OCI-LY7 (cell line): ENCODE measurements at regions not wholly inside any gene's neighbourhood (a gene's known extent, or its start where the extent isn't known, plus 50 kb on each side); places are given as distances from the start of the nearest gene placed in this dataset.

Source experiments
- BruUV-seq: library from RNA; stranded (reverse); fragments of 400-500 nt; replicated peaks from 2 replicates; lab custom pipeline; 2021; lab: Mats Ljungman, UMichigan
- CTCF ChIA-PET: fragments of 300-600 bp; sonication (Branson Sonifier 250); formaldehyde crosslinking; loops from one replicate; lab custom pipeline; 2022; ENCODE audit warnings: antibody characterized with exemption; ENCODE audit not compliant: unreplicated experiment; lab: Charles Lee
- POLR2A ChIA-PET: fragments of 300-600 bp; sonication (Branson Sonifier 250); formaldehyde crosslinking; loops from one replicate; lab custom pipeline; 2022; ENCODE audit warnings: antibody characterized with exemption; lab: Charles Lee
- DNase-seq: peaks from one replicate; pipeline ENCODE4 v3.0.0-alpha.2; 2015; ENCODE audit warnings: low spot score
- H2AFZ ChIP-seq: fragments of 200-600 bp; sonication (generic), shearing (Covaris generic); 2 replicates; pipeline ENCODE4 v1.6.1; 2014; ENCODE audit warnings: mild to moderate bottlenecking, antibody characterized with exemption, low read length, moderate library complexity
- H3K27ac ChIP-seq: fragments of 200-600 bp; sonication (generic); 2 replicates; pipeline ENCODE4 v1.5.1; 2014; ENCODE audit warnings: mixed run types, low read depth, mild to moderate bottlenecking, moderate library complexity, low read length, inconsistent platforms; ENCODE audit not compliant: poor library complexity, severe bottlenecking
- H3K36me3 ChIP-seq: fragments of 200-600 bp; sonication (generic); 2 replicates; pipeline ENCODE4 v1.6.1; 2014; ENCODE audit warnings: mild to moderate bottlenecking, antibody characterized with exemption, low read length, moderate library complexity, mixed read lengths; ENCODE audit not compliant: insufficient read depth
- H3K4me1 ChIP-seq: fragments of 200-600 bp; sonication (generic); 2 replicates; pipeline ENCODE4 v1.5.1; 2014; ENCODE audit warnings: mild to moderate bottlenecking, low read length; ENCODE audit not compliant: insufficient read depth, poor library complexity, severe bottlenecking
- H3K4me2 ChIP-seq: fragments of 200-600 bp; sonication (generic); 2 replicates; pipeline ENCODE4 v1.6.1; 2014; ENCODE audit warnings: mild to moderate bottlenecking, low read length
- H3K4me3 ChIP-seq: fragments of 200-600 bp; sonication (generic); 2 replicates; pipeline ENCODE4 v1.5.1; 2014; ENCODE audit warnings: mild to moderate bottlenecking, low read depth, low read length; ENCODE audit not compliant: poor library complexity, severe bottlenecking
- H3K79me2 ChIP-seq: fragments of 200-600 bp; sonication (generic); 2 replicates; pipeline ENCODE4 v1.6.1; 2016; ENCODE audit warnings: low read depth, mild to moderate bottlenecking, low read length, moderate library complexity, mixed read lengths; ENCODE audit not compliant: insufficient read depth
- H3K9me2 ChIP-seq: fragments of 200-600 bp; sonication (generic); 2 replicates; pipeline ENCODE4 v1.6.1; 2016; ENCODE audit warnings: mild to moderate bottlenecking, low read length, mixed read lengths; ENCODE audit not compliant: insufficient read depth
- H3K9me3 ChIP-seq: fragments of 200-600 bp; sonication (generic); 2 replicates; pipeline ENCODE4 v1.6.1; 2014; ENCODE audit warnings: mild to moderate bottlenecking, mixed run types, low read length, mixed read lengths
- H4K20me1 ChIP-seq: fragments of 200-600 bp; sonication (generic); 2 replicates; pipeline ENCODE4 v1.6.1; 2014; ENCODE audit warnings: mild to moderate bottlenecking, antibody characterized with exemption, low read length, moderate library complexity, mixed read lengths; ENCODE audit not compliant: insufficient read depth
- EZH2phosphoT487 ChIP-seq: fragments of 200-600 bp; sonication (generic); IDR thresholded peaks from 2 replicates; pipeline ENCODE4 v1.6.1; 2018; ENCODE audit warnings: low read depth, borderline replicate concordance, mild to moderate bottlenecking, mixed run types, antibody characterized with exemption, low read length, moderate library complexity, mixed read lengths
- intact Hi-C: fragments of 100-400 bp; cut with micrococcal nuclease; formaldehyde crosslinking; loops from one replicate; pipeline ENCODE4 v1.10.0; 2022; ENCODE audit not compliant: unreplicated experiment
- TF ChIP-seq, protein P1 (sequence below): fragments of 200-600 bp; sonication (generic); conservative IDR thresholded peaks from 2 replicates; pipeline ENCODE4 v1.5.1; 2014; ENCODE audit warnings: mild to moderate bottlenecking, antibody characterized with exemption, low read length, moderate library complexity, mixed read lengths

DNA sequence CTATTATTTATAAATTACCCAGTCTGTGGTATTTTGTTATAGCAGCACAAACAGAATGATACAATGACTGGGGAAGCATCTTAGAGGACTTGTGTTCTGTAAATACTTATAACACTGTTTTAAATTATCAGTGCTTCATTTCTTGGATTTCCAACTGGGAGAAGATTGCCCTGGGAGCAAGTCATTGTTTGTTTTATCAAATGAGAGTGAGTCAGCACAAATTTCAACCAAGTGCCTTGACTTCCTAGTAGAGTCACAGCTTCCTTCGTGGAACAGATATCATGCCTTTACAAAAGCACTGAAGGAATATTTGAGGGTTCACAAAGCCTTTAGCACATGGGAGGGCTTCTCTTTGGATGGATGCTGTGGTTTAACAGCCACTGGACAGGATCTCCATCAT, 234.1 kb downstream of the KTN1 start:
- no peaks in the 10 kb centered on the region for H4K20me1 ChIP-seq
- H3K36me3 ChIP-seq, result no peaks in the 10 kb centered on the region
- no peaks in the 10 kb centered on the region for H3K4me1 ChIP-seq
- intact Hi-C loops, result no loop called here
- CTCF ChIA-PET, result no interaction called here
- no peak for TF ChIP-seq EZH2phosphoT487
- TF ChIP-seq, protein P1, sequence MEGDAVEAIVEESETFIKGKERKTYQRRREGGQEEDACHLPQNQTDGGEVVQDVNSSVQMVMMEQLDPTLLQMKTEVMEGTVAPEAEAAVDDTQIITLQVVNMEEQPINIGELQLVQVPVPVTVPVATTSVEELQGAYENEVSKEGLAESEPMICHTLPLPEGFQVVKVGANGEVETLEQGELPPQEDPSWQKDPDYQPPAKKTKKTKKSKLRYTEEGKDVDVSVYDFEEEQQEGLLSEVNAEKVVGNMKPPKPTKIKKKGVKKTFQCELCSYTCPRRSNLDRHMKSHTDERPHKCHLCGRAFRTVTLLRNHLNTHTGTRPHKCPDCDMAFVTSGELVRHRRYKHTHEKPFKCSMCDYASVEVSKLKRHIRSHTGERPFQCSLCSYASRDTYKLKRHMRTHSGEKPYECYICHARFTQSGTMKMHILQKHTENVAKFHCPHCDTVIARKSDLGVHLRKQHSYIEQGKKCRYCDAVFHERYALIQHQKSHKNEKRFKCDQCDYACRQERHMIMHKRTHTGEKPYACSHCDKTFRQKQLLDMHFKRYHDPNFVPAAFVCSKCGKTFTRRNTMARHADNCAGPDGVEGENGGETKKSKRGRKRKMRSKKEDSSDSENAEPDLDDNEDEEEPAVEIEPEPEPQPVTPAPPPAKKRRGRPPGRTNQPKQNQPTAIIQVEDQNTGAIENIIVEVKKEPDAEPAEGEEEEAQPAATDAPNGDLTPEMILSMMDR, result no peak
- POLR2A ChIA-PET, result no interaction called here
- no peak overlapping the region for H2AFZ ChIP-seq
- no peak for DNase-seq
- H3K4me2 ChIP-seq, result no peak overlapping the region
- no peaks in the 10 kb centered on the region for H3K79me2 ChIP-seq
- H3K9me2 ChIP-seq, result no peaks in the 10 kb centered on the region
- H3K9me3 ChIP-seq, result no peaks in the 10 kb centered on the region
- no TSS peak for BruUV-seq
- no peak overlapping the region for H3K4me3 ChIP-seq
- H3K27ac ChIP-seq, result no peak overlapping the region

DNA sequence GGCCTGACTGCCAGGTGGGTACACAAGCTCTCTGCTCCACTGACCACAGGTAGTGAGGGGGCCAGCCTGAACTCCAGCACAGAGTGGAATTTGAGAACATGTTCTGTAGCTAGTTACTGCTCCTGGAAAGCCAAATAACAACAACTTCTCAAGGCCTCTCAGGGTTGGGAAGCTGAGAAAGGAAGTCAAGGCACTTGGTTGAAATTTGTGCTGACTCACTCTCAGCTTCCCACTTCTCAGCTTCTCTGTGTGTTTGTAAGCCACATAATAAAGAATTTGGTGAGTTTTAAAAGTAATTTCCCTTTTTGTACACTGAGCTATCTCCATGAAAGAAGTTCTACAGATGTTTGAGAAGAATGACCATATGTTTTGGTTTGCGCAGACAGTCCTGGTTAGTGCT, 234.9 kb downstream of the KTN1 start:
- no TSS peak for BruUV-seq
- Histone ChIP-seq H3K79me2 (no peaks in the 10 kb centered on the region), H3K36me3 (no peaks in the 10 kb centered on the region), H3K9me3 (no peaks in the 10 kb centered on the region), H3K4me2 (no peak overlapping the region), H3K4me3 (no peak overlapping the region), H3K4me1 (no peaks in the 10 kb centered on the region), H3K9me2 (no peaks in the 10 kb centered on the region), H3K27ac (no peak overlapping the region), H2AFZ (no peak overlapping the region), H4K20me1 (no peaks in the 10 kb centered on the region)
- ChIA-PET CTCF (no interaction called here), POLR2A (no interaction called here)
- DNase-seq, result no peak
- TF ChIP-seq, protein P1, result no peak
- no peak for TF ChIP-seq EZH2phosphoT487
- intact Hi-C loops, result no loop called here

DNA sequence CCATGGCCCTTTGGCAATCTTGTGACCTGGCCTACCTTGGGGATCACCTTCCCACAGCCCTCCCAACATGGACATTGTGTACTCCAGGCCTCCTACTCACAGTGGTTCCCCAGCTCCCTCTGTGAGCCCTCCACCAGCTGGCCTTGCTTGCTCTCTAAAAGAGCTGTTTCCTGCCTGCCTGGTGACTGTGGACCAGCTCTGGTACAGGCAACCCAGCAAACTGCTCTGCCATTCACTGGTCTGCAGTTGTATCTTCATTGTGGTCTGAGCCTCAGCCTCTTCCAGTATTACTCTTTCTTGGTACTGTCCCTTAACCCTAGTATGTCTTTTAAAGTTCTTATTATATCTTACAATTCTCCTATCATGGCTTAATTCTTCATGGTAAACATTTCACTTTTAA, 236.2 kb downstream of the KTN1 start:
- TF ChIP-seq, protein P1, result no peak
- TF ChIP-seq EZH2phosphoT487, result no peak
- DNase-seq, result no peak
- no peaks in the 10 kb centered on the region for H3K9me3 ChIP-seq
- no peaks in the 10 kb centered on the region for H3K79me2 ChIP-seq
- no peaks in the 10 kb centered on the region for H3K4me1 ChIP-seq
- no TSS peak for BruUV-seq
- no peak overlapping the region for H3K4me2 ChIP-seq
- CTCF ChIA-PET, result no interaction called here
- no peak overlapping the region for H3K27ac ChIP-seq
- H3K36me3 ChIP-seq, result no peaks in the 10 kb centered on the region
- intact Hi-C loops, result no loop called here
- no peak overlapping the region for H2AFZ ChIP-seq
- H4K20me1 ChIP-seq, result no peaks in the 10 kb centered on the region
- POLR2A ChIA-PET, result no interaction called here
- H3K9me2 ChIP-seq, result no peaks in the 10 kb centered on the region
- no peak overlapping the region for H3K4me3 ChIP-seq
